Stomach (tissue), 8 donors: ENCODE measurements at regions not wholly inside any gene's neighbourhood (a gene's known extent, or its start where the extent isn't known, plus 50 kb on each side); places are given as distances from the start of the nearest gene placed in this dataset.
A peak's percentile ranks its signal among the peaks of the same experiment; 100 is the strongest.

Source experiments
- DNase-seq, 2 donors: peaks; one replicate each; pipeline versions ENCODE4 v3.0.0 to v3.0.0-alpha.2; 2013 to 2019
- H3K27ac ChIP-seq, 5 donors: fragments of 200-600 bp in 4 of 5; sonication (generic) in 4 of 5; one replicate each; pipeline ENCODE4 v1.5.1; 2013 to 2019; ENCODE audit warnings: mild to moderate bottlenecking in 1 of 5, moderate library complexity in 1 of 5
- H3K27me3 ChIP-seq, 3 donors: fragments of 200-600 bp; sonication (generic); one replicate each; pipeline ENCODE4 v1.5.1; 2017 to 2019; ENCODE audit warnings: mixed run types in 1 of 3
- H3K36me3 ChIP-seq, 4 donors: fragments of 200-600 bp; sonication (generic); 1 replicate in 3 of 4; 2 replicates in 1 of 4; pipeline ENCODE4 v1.5.1; 2016 to 2019
- H3K4me1 ChIP-seq, 4 donors: fragments of 200-600 bp; sonication (generic); one replicate each; pipeline ENCODE4 v1.5.1; 2016 to 2019
- H3K4me3 ChIP-seq, 4 donors: fragments of 200-600 bp; sonication (generic) in 3 of 4; one replicate each; pipeline ENCODE4 v1.5.1; 2016 to 2019; ENCODE audit warnings: mild to moderate bottlenecking in 1 of 4
- H3K9me3 ChIP-seq, 4 donors: fragments of 200-600 bp; sonication (generic); one replicate each; pipeline ENCODE4 v1.5.1; 2016 to 2019
- CTCF ChIP-seq, 7 experiments: fragments of 450-650 bp in 4 of 7; fragments of 200-600 bp in 3 of 7; sonication (generic) in 3 of 7; IDR thresholded peaks; one replicate each; pipeline ENCODE4 v1.5.1; 2016 to 2019; ENCODE audit warnings: antibody characterized with exemption in 7 of 7, control low read depth in 2 of 7, mild to moderate bottlenecking in 1 of 7
- EP300 ChIP-seq: sonication (generic); formaldehyde crosslinking; IDR thresholded peaks from one replicate; pipeline ENCODE4 v1.6.1; 2017; ENCODE audit warnings: antibody characterized with exemption
- POLR2A ChIP-seq, 4 donors: fragments of 450-650 bp; IDR thresholded peaks; one replicate each; pipeline ENCODE4 v1.6.1; 2016; ENCODE audit warnings: antibody characterized with exemption in 4 of 4, control low read depth in 2 of 4, mild to moderate bottlenecking in 1 of 4, moderate library complexity in 1 of 4
- POLR2AphosphoS5 ChIP-seq, 3 donors: sonication (generic); formaldehyde crosslinking; IDR thresholded peaks; one replicate each; pipeline ENCODE4 v1.6.1; 2016; ENCODE audit warnings: antibody characterized with exemption in 3 of 3
- WGBS, 5 donors: extraction: QIAGEN DNeasy Blood & Tissue Kit in 3 of 5; methylation state at CpG; one replicate each; pipeline versions ENCODE4 v1.1.5 to v1.1.7; 2013 to 2018; 5-methylcytosine and 5-hydroxymethylcytosine counted together
- intact Hi-C: fragments of 100-400 bp; cut with DNase I; formaldehyde crosslinking; loops from one replicate; pipeline ENCODE4 v1.15.1; 2023; ENCODE audit warnings: low total_unique reads
- donor health status: healthy with polysubstance abuse.
- donor health status: Bipolar disorder and iron deficiency.
- donor health status: healthy.

- intact Hi-C loops, result no loop called here
- peaks cover 0 to 34% (median 3%) of the 10 kb centered on the region in 3 donors for H3K27me3 ChIP-seq
- H3K4me1 ChIP-seq, result no peaks in the 10 kb centered on the region
- 36 to 56% (median 54%) methylated on average over 3 of the region's 3 CpGs for WGBS, 5 donors
- no peak overlapping the region for H3K4me3 ChIP-seq
- no peaks in the 10 kb centered on the region for H3K36me3 ChIP-seq
- TF ChIP-seq POLR2A (IDR thresholded peaks at IDR 0.05) (no peak), EP300 (no peak), POLR2AphosphoS5 (IDR thresholded peaks at IDR 0.05) (no peak), CTCF (IDR thresholded peaks at IDR 0.05) (no peak)
- peak in 1 of 2 donors; percentile 61 for DNase-seq
- H3K9me3 ChIP-seq, result no peaks in the 10 kb centered on the region
- H3K27ac ChIP-seq, result no peak overlapping the region
These were observed 109.0 kb upstream of the ALK start for GRCh38 chr2:30030361-30030760.

GRCh38 chr2:30031184-30031583, 109.8 kb upstream of the ALK start:
- TF ChIP-seq CTCF (IDR thresholded peaks at IDR 0.05) (no peak), EP300 (no peak), POLR2A (IDR thresholded peaks at IDR 0.05) (no peak), POLR2AphosphoS5 (IDR thresholded peaks at IDR 0.05) (no peak)
- H3K27ac ChIP-seq, result no peak overlapping the region
- no peak for DNase-seq
- H3K27me3 ChIP-seq, result peaks cover 0 to 29% (median 3%) of the 10 kb centered on the region in 3 donors
- no peaks in the 10 kb centered on the region for H3K36me3 ChIP-seq
- WGBS, 5 donors, result 56 to 61% (median 60%) methylated on average over 5 of the region's 5 CpGs
- no peaks in the 10 kb centered on the region for H3K4me1 ChIP-seq
- H3K4me3 ChIP-seq, result no peak overlapping the region
- intact Hi-C loops, result no loop called here
- H3K9me3 ChIP-seq, result no peaks in the 10 kb centered on the region

GRCh38 chr2:30034052-30034775, 112.6 kb upstream of the YPEL5 start:
- 90 to 91% (median 90%) methylated on average over 5 of the region's 5 CpGs for WGBS, 5 donors
- Histone ChIP-seq H3K4me3 (no peak overlapping the region), H3K9me3 (no peaks in the 10 kb centered on the region), H3K27ac (no peak overlapping the region), H3K36me3 (no peaks in the 10 kb centered on the region), H3K4me1 (no peaks in the 10 kb centered on the region), H3K27me3 (peaks cover 0 to 4% (median 0%) of the 10 kb centered on the region in 3 donors)
- no peak for TF ChIP-seq EP300
- no peak for TF ChIP-seq POLR2AphosphoS5 (IDR thresholded peaks at IDR 0.05)
- no peak for TF ChIP-seq CTCF (IDR thresholded peaks at IDR 0.05)
- no peak for TF ChIP-seq POLR2A (IDR thresholded peaks at IDR 0.05)
- no peak for DNase-seq
- intact Hi-C loops, result no loop called here

GRCh38 chr2:30037016-30037415, 109.8 kb upstream of the YPEL5 start:
- 91 to 98% (median 95%) methylated on average over 2 of the region's 2 CpGs for WGBS, 5 donors
- intact Hi-C loops, result no loop called here
- H3K36me3 ChIP-seq, result no peaks in the 10 kb centered on the region
- H3K9me3 ChIP-seq, result no peaks in the 10 kb centered on the region
- TF ChIP-seq EP300, result no peak
- TF ChIP-seq POLR2A (IDR thresholded peaks at IDR 0.05), result no peak
- TF ChIP-seq POLR2AphosphoS5 (IDR thresholded peaks at IDR 0.05), result no peak
- TF ChIP-seq CTCF (IDR thresholded peaks at IDR 0.05), result no peak
- DNase-seq, result no peak
- no peaks in the 10 kb centered on the region for H3K27me3 ChIP-seq
- H3K4me3 ChIP-seq, result no peak overlapping the region
- H3K4me1 ChIP-seq, result no peaks in the 10 kb centered on the region
- no peak overlapping the region for H3K27ac ChIP-seq
